NCI-H128 (cell line): ENCODE measurements at regions not wholly inside any gene's neighbourhood (a gene's known extent, or its start where the extent isn't known, plus 50 kb on each side); places are given as distances from the start of the nearest gene placed in this dataset.

Experiments used
- DNase-seq: peaks from one replicate; lab custom pipeline; 2025; ENCODE audit not compliant: unreplicated experiment; lab: John Stamatoyannopoulos, UW

DNA sequence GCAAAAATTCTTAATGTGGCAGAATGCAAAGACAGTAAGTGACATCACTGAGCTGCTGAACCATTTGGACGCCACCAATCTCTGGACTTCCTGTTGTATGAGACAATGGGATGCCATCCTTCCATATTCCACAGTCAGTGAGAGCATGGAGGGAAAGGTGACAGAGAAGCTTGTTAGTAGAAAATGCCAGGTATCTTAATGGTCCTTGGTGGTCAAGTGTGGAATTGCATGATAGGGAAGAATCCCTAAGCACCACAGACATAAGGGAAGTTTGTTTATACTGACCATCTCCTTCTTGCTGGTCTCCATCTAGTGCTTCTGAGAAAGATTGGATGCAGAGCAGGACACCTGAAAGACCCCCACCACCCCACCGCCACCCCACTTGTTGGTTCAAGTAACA lies 1410.0 kb upstream of the TMEM132C start:
- no peak for DNase-seq

DNA sequence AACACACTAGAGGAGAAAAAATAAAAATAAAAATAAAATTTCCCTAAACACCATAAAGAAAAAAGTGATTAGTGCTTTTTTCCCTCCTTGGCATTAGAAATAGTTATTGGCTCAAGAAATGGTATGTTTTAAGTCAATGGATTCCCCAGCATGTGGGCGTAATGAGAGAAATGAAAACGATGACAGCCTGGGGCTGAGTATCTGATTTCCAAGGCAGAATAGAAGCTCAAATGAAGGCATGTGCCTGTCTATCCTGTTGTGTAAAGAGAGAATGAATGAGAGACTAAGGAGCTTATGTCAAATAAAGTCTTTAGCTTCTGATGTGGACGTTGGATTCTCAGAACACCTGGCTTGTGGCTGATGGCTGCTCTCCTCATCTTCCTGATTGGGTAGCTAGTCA lies 1408.4 kb upstream of the TMEM132C start:
- DNase-seq, result no peak

DNA sequence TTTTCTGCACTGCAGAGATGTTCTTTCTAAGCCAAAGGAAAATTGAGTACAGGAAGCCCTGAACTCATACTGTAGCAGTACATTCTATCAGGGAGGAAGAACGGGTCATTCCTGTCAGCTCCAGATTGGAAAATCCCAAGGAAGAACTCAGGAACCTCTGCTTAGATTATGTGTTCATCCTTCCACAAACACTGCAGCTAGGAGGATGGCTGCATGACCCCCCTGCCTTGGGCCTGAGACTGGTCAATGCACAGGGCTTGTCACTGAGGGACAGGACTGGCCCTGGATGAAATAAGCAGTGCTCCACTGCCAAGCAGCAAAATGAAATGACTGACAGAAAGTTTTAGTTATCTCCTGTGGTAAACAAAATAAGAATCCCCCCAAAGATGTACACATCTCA lies 1406.8 kb upstream of the TMEM132C start:
- DNase-seq, result no peak

DNA sequence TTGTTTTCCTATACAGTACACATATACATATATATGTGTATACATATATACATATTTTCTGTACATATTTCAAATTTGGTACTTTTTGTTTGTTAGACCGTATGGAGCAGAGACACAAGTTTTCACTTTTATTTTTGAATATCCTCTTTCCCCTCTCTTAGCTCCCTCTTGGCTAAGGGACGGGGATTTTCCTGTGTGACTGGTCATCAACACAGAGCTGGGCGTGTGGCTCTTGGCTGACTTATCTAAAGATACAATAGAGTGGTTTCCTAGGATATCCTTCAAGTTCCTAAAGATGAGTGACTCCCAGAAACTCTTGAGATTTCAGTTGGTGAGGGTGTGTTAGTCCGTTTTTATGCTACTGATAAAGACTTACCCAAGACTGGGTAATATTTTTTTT lies 1404.5 kb upstream of the TMEM132C start:
- DNase-seq, result no peak

DNA sequence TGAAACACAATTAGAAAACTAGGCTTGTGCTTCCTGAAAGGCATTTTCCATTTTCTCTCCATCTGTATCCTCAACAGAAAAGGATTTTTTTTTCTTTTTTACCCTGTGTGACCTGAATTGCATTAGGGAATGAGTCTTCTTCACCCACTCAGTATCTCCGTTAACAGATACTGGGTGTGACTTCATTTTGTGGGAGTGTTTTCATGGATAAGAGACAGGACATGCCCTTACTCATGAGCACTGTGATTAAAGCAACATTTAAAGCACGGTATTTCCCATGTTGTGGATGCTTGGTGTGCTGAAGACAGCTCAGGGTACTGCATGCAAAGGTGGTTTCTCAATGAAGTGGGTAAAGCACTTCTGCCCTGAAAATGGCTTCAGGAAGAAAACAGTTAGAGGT lies 1397.3 kb upstream of the TMEM132C start:
- DNase-seq, result no peak

DNA sequence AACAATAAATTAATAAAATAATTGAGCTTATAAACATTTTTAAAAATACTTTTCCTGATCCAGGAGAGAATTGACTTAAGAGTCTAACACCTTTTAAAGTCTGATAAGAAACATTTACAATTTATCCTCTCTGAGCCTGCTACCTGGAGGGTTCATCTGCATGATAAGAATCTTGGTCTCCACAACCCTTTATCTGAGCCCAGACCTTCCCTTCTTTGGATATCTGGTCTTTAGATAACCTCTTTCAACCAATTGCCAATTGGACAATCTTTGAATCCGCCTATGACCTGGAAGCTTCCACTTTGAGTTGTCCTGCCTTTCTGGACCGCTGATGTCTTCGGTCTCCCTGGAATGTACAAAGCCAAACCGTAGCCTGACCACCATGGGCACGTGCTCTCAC lies 1393.3 kb upstream of the TMEM132C start:
- DNase-seq, result no peak

DNA sequence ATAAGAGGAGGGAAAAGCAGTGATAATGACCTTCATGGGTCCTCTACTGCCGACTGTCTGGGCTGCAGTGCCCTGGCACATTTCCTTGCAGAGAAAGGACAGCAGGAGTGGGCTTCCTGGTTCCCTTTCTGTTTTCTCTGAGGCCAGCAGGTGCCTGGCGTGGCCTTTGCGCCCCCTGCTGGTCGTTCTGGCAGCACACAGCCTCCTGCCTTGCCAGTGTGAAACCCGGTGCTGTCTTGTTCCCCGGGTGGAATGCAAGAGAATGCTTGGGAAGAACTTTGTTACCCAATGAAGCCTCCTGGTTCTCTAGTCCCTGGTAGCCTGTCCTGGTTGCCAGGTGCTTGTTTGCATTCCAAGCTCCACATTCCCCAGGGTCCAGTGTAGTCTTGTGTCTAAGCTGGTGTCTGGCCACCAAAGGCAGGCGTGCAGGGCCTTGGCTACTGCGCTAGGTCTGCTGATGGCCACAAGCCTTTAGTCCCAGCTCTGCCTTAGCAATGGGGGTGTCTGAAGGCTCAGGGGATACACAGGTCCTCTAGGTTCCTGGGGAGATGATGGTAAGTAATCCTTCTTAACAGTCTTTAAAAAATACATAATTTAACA lies 1392.4 kb upstream of the TMEM132C start:
- DNase-seq, result no peak

DNA sequence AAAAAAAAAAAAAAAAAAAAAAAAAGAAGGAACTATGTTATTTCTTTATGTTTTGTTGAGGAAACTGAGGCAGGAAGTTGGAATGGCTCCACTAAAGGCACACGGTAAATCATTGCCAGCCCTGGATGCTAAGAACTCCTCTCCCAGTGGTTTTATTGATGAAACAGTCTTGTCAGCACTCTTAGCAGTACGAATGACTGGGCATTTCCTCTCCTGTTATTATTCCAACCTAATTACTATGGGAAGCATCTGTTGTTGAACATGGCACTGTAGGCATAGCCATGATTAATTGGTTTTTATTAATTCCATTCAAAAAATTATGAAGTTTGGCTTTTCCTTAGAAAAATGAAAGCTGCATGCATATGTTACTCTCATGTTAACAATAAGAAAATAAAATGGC lies 1387.1 kb upstream of the TMEM132C start:
- DNase-seq, result no peak

DNA sequence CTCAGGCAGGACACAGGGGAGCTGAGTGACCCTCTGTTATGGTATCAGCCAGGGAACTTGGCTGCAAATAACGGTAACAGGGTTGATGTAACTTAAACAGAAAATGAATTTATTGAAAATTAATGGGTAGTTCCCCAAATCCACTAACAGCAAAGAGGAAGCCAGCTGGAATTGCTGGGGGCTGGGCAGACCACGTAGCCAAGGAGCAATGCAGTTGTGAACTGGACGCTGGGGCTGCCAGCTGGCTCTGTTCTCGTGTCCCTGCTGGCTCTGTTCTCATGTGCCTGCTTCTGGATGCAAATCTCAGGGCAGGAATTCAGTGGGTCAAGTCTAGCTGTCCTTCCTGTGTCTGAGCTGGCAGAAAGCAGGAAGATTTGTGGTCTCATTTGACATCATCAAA lies 1383.3 kb upstream of the TMEM132C start:
- no peak for DNase-seq

DNA sequence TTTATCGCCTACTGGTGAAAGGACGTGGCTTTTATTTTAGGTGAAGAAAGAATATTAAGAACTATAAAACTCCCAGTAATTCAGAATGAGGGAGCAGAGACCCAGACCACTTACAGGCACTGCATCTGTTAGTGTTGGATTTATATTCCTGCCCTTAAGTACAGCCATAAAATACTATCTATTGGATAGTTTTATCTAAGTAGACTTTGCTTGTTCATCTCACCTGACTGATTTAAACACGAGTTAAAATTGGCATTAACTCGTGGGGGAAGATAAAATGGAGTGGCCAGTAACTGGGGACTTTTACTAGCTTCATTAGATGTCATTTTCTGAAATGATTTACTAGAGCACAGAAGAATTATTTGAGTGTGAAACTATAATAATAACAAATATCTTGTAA lies 1377.5 kb upstream of the TMEM132C start:
- no peak for DNase-seq

DNA sequence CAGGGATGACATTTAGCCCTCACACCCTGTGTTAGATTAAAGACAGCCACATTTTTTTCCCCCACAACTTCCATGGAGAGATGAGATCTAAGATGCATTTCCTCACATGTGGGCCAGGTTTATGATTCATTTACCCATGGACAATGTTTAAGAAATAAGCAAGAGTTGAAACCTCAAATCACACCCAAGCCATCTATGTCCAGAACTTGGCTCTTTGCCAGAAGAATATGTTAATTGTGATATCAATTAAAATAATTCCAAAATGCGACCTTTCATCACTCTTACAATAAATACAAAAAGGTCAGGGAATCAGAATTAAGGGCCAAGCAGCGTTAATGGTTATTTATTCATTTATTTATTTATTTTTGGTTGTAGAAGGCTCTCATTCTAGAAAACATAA lies 1376.9 kb upstream of the TMEM132C start:
- no peak for DNase-seq

DNA sequence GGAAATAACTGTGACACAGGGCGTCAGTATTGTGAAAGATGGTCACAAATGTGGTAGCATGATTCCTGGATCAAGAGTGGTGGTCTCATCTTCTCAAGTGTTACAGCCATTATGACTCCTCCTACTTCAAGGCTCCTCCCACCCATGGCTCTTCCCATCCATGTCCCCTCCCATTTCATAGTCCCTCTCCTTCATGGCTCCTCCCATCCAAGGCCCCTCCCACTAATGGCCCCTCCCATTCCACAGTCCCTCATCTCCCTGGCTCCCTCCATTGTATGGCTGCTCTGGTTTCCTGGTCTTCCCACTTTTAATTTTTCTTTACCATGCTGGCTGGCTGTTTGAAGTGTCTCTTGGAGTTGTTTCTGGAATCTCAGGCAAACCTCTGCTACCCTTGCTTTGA lies 1375.2 kb upstream of the TMEM132C start:
- DNase-seq, result no peak

DNA sequence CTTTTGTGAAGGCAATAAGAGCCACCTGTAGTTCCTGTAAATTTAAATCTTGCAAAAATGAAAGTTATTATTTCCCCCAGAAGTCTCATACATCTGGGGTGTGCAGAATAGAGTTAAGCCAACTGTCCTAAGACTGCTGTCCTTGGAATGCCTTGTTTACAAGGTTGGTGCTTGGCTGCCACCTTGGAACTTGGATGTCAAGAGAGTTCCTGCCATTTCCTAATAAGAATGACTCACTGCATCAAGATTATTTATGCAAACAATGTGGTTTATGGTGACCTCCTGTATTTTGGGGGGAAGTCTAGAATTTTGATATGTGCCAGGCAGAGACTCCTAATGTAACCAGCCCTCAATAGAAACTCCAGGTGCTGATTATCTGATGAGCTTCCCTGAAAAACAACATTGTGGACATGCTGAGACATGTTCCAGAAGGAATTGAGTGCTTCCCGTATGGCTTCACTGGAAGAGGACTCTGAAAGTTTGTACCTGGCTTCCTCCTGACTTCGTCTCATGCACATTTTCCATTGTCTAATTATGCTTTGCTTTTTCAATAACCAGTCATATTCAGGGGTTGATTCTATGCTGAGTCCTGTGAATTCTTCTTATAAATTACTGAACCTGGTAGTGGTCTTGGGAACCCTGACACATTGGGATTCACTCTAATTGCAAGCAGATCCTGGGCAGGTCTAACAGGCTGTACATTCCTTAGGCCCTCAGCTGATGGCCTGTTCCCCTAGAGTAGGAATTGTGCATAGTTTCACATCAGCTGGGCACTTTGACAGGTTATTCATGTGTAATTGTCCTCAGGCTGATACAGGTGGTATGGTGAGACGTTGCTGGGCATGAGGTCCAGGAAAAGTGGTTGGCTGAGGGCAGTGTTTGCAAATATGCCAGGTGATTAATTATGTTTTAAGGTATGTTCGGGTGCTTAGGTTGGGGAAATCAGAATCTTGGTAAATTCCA lies 1370.7 kb upstream of the TMEM132C start:
- DNase-seq, result no peak

DNA sequence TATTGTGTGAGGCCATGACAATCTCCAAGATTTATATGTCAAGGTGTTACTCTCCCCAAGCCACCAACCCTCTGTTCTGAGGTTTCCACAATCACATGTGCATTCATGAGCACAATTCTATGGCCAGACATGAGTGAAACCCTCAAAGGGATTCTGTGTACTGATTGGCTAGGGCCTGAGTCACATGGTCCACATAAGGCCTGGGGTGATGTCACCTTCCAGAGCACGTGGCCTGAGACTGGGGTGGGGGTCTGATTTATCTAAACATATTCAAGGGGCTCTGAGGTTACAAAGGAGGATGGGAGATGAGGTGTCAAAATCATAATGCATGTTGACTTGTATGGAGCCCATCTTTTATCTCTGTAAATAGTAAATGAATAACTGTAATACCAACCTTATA lies 1369.9 kb upstream of the TMEM132C start:
- no peak for DNase-seq

DNA sequence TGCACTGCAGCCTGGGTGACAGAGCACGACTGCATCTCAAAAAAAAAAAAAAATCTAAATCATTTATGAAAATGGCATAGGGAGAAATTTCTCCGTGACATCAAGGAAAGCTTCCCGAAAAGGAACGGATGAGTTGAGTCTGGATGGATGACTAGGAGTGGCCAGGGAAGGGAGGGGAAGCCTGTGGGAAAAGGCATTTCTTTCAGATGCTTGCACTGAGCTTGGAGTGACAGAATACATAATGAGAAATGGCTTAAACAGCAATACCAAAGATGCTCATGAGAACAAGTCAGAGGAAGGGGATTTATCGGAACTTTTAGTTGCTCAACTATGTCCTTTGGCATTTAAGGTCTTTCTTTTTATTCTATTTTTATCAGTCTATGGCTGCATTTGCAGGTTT lies 1369.2 kb upstream of the TMEM132C start:
- no peak for DNase-seq

DNA sequence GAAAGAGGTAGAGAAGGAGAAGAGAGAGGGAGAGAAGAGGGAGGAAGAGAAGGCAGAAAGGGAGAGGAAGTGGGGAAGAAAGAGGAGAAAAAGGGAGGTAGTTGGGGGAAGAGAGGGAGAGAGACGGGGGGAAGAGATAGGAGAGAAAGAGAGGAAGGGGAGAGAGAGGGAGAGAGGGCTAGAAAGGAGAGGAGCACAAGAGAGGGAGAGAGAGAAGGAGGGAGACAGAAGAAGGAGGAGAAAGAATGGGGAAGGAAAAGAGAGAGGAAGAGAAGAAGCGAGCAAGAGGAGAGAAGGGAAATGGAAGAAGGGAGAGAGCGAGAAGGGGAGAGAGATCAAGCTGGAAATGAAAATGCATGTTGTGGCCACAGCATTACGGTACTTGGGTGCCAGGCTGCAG lies 1368.4 kb upstream of the TMEM132C start:
- DNase-seq, result no peak

DNA sequence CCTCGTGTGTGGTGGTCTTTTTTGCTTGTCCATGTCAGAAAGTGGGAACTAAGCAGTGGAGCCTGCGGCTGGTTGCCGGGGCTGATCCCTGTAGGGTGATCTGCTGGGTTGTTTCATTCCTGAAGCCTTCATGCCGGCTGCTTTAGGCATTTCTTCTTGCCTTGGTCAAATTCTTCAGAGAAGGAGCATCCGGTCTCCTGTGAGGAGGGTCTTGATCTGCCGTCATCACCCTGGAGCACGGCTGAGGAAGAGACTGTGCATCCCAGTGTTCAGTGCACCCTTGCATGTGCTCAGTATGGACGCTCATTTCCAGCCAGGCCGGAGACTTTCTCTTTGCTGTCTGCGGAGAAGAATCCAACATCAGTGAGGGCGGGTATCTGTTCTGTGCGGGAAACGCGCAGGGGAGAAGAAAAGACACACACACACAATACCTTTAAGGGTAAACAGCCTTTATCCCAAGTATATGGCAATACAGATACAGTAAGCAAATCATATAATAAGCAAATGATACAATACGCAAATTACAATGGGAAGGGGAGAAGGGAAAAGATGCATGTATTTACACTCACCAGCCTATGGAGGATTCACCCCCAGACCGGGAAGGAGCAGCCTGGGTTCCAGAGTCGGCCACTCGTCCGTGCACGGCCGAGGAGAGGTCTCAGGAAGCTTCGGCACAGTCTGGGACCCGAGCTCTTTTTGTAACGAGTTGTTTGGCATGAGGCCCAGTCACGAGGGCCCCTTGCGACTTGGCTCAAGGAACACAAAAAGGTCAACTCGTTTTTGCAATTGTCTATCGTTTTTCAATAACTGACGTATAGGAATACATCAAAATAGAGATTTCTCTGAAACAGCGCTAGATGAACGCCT lies 1366.8 kb upstream of the TMEM132C start:
- DNase-seq, result no peak

DNA sequence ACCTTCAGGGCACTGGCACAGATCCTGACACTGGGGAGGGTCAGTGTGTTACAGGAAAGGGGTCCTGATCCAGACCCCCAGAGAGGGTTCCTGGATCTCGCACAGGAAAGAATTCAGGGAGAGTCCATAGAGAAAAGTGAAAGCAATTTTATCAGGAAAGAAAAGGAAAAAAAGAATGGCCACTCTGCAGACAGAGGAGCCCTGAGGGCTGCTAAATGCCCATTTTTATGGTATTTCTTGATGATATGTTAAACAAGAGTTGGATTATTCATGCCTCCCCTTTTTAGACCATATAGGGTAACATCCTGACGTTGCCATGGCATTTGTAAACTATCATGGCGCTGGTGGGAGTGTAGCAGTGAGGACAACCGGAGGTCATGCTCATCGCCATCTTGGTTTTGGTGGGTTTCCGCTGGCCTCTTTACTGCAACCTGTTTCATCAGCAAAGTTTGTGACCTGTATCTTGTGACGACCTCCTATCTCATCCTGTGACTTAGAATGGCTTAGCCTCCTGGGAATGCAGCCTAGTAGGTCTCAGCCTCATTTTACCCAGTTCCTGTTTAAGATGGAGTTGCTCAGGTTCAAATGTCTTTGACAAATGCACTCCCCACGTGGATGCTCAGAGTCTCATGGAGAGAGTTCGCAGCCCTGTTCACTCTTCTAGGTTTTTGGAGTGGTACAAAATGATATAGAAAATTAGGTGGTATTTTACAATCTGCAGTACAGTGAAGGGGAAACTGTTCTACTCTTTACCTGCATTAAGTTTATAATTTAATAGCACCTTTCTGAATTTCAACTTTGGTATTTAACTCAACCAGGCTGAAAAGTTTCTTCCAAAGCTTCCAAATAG lies 1363.7 kb upstream of the TMEM132C start:
- DNase-seq, result no peak

DNA sequence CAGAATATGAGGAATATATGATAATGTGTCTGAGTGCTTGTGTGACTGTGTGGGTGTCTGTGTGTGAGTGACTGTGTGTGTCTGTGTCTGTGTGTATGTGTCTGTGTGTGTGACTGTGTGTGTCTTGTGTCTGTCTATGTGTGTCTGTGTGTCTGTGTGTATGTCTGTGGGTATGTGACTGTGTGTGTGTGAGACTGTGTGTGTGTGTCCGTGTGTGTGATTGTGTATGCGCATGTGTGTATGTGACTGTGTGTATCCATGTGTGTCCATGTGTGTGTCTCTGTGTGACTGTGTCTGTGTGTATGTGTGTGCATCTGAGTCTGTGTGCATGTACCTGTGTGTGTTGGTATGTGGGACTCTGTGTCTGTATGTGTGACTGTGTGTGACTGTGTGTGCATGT lies 1361.2 kb upstream of the TMEM132C start:
- no peak for DNase-seq

DNA sequence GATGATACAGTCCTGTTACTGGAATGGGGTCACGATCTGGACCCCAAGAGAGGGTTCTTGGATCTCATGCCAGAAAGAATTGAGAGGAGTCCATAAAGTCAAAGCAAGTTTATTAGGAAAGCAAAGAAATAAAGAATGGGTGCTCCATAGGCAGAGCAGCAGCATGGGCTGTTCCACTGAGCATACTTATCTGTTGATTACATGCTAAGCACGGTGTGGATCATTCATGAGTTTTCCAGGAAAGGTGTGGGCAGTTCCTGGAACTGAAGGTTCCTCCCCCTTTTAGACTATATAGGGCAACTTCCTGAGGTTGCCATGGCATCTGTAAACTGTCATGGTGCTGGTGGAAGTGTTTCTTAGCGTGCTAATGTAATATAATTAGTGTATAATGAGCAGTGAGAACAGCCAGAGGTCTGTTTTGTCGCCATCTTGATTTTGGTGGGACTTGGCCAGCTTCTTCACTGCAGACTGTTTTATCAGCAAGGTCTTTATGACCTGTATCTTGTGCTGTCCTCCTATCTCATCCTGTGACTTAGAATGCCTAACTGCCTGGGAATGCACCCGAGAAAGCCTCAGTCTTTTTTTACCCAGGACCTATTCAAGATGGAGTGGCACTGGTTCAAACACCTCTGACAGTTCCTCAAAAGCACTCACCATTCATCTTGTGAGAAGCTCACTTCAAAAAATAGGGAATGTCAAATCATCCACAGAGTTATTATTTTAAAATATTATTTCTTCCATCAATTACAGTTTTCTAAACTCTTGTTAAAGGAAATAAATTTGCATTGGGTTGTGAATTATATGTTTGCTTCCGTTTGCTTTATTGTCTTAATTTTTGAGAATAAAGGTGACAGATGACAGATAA lies 1358.8 kb upstream of the TMEM132C start:
- DNase-seq, result no peak
